CD14-positive monocyte (primary cell): ENCODE measurements at regions not wholly inside any gene's neighbourhood (a gene's known extent, or its start where the extent isn't known, plus 50 kb on each side); places are given as distances from the start of the nearest gene placed in this dataset.

Experiments
- DNase-seq, 3 donors: peaks; one replicate each; pipeline ENCODE4 v3.0.0-alpha.2; 2011 to 2022
- H2AFZ ChIP-seq: 2 replicates; pipeline ENCODE4 v1.6.0; 2012; ENCODE audit warnings: mild to moderate bottlenecking, low read depth, low read length, inconsistent platforms; ENCODE audit not compliant: insufficient read depth, poor library complexity, severe bottlenecking
- H3K27ac ChIP-seq, 2 donors: 1 replicate in 1 of 2; 2 replicates in 1 of 2; pipeline ENCODE4 v1.5.1; 2012 to 2013; ENCODE audit warnings: low read length in 2 of 2, control low read depth in 1 of 2, inconsistent platforms in 1 of 2, low read depth in 1 of 2, mild to moderate bottlenecking in 1 of 2
- H3K27me3 ChIP-seq, 2 donors: one replicate each; pipeline versions ENCODE4 v1.6.0 to v1.6.1; 2011 to 2013; ENCODE audit warnings: low read length in 2 of 2; ENCODE audit not compliant: control insufficient read depth in 2 of 2, insufficient read depth in 2 of 2
- H3K36me3 ChIP-seq, 2 donors: replicated peaks in 1 of 2; 1 replicate in 1 of 2; 2 replicates in 1 of 2; pipeline versions ENCODE4 v1.5.1 to v1.6.1; 2012 to 2013; ENCODE audit warnings: low read length in 2 of 2, control low read depth in 1 of 2, inconsistent platforms in 1 of 2, mild to moderate bottlenecking in 1 of 2; ENCODE audit not compliant: insufficient read depth in 2 of 2, control insufficient read depth in 1 of 2
- H3K4me1 ChIP-seq, 2 donors: 1 replicate in 1 of 2; 2 replicates in 1 of 2; pipeline versions ENCODE4 v1.5.1 to v1.6.1; 2012 to 2013; ENCODE audit warnings: low read length in 2 of 2, control low read depth in 1 of 2, inconsistent platforms in 1 of 2, mild to moderate bottlenecking in 1 of 2, moderate library complexity in 1 of 2; ENCODE audit not compliant: insufficient read depth in 2 of 2, control insufficient read depth in 1 of 2
- H3K4me2 ChIP-seq: replicated peaks from 2 replicates; pipeline ENCODE3; 2012; ENCODE audit warnings: low read length, moderate library complexity, mild to moderate bottlenecking; ENCODE audit not compliant: poor library complexity, severe bottlenecking; ENCODE audit errors: extremely low read depth
- H3K4me3 ChIP-seq, 3 experiments: fragments of 200-600 bp in 1 of 3; sonication (generic) in 1 of 3; replicated peaks in 1 of 3; 1 replicate in 2 of 3; 2 replicates in 1 of 3; pipeline ENCODE4 v1.5.1; 2011 to 2013; ENCODE audit warnings: low read length in 3 of 3, mild to moderate bottlenecking in 3 of 3, control low read depth in 2 of 3, low read depth in 2 of 3, inconsistent platforms in 1 of 3, moderate library complexity in 1 of 3
- H3K79me2 ChIP-seq: 2 replicates; pipeline ENCODE4 v1.6.0; 2012; ENCODE audit warnings: mild to moderate bottlenecking, control low read depth, inconsistent platforms, low read length, moderate library complexity; ENCODE audit not compliant: insufficient read depth
- H3K9ac ChIP-seq: 2 replicates; pipeline ENCODE4 v1.6.0; 2017; ENCODE audit warnings: low read length, mild to moderate bottlenecking; ENCODE audit not compliant: insufficient read depth, poor library complexity, severe bottlenecking
- H3K9me3 ChIP-seq, 2 donors: replicated peaks in 1 of 2; 1 replicate in 1 of 2; 2 replicates in 1 of 2; pipeline versions ENCODE4 v1.5.1 to v1.6.1; 2012 to 2013; ENCODE audit warnings: low read length in 2 of 2, control low read depth in 1 of 2; ENCODE audit not compliant: control insufficient read depth in 1 of 2, insufficient read depth in 1 of 2
- H4K20me1 ChIP-seq: 2 replicates; pipeline ENCODE4 v1.6.0; 2012; ENCODE audit warnings: mild to moderate bottlenecking, low read length, control low read depth, moderate library complexity; ENCODE audit not compliant: insufficient read depth
- H3K27ac Mint-ChIP-seq, 7 donors: one replicate each; pipeline ENCODE4 v1.8.0; 2020; ENCODE audit warnings: mild to moderate bottlenecking in 7 of 7, mixed read lengths in 7 of 7, moderate library complexity in 6 of 7, inconsistent platforms in 2 of 7
- H3K27me3 Mint-ChIP-seq, 3 donors: one replicate each; pipeline ENCODE4 v1.8.0; 2021 to 2022; ENCODE audit warnings: low read depth in 3 of 3, mild to moderate bottlenecking in 3 of 3, mixed read lengths in 3 of 3, moderate library complexity in 3 of 3, inconsistent platforms in 1 of 3
- H3K36me3 Mint-ChIP-seq, 2 donors: one replicate each; pipeline ENCODE4 v1.8.0; 2020; ENCODE audit warnings: mixed read lengths in 2 of 2, inconsistent platforms in 1 of 2, mild to moderate bottlenecking in 1 of 2
- H3K4me1 Mint-ChIP-seq: one replicate; pipeline ENCODE4 v1.8.0; 2020; ENCODE audit warnings: mild to moderate bottlenecking, mixed read lengths
- H3K4me3 Mint-ChIP-seq, 2 donors: one replicate each; pipeline ENCODE4 v1.8.0; 2020; ENCODE audit warnings: mild to moderate bottlenecking in 2 of 2, mixed read lengths in 2 of 2, moderate library complexity in 1 of 2
- H3K9me3 Mint-ChIP-seq, 7 donors: one replicate each; pipeline ENCODE4 v1.8.0; 2020 to 2022; ENCODE audit warnings: mixed read lengths in 7 of 7, mild to moderate bottlenecking in 6 of 7, moderate library complexity in 6 of 7, inconsistent platforms in 2 of 7
- WGBS: methylation state at CpG from one replicate; pipeline ENCODE4 v1.1.5; 2013; ENCODE audit warnings: missing lambda C conversion rate; ENCODE audit not compliant: insufficient coverage; 5-methylcytosine and 5-hydroxymethylcytosine counted together
- intact Hi-C, 2 donors: fragments of 100-400 bp; cut with micrococcal nuclease; formaldehyde crosslinking; loops; one replicate each; pipeline versions ENCODE4 v1.15.0 to v1.15.1; 2023
- TF ChIP-seq, protein P1 (sequence below): fragments of 200-600 bp; IDR thresholded peaks from one replicate; pipeline ENCODE4 v1.8.0; 2022; ENCODE audit warnings: antibody characterized with exemption, mild to moderate bottlenecking

DNA sequence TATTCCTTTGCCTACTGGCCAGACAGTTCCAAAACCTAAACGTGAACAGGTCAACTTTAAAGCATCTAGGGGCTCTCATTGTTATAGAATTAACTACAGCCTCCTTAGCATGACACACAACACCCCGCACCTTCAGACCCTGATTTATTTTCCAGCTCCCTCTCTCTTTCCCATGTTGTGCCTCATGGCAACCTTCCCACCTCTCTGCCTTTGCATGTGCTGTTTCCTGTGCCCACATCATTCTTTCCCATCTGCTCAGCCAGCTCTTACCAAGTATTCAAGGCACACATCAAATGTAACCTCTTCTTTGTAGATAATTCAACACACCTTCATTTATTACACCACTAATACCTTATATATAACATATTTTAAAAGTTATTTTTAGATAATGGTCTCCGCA lies 291.0 kb downstream of the COL12A1 start:
- Histone ChIP-seq H3K4me1 (no peaks in the 10 kb centered on the region), H3K4me2 (no peak overlapping the region), H3K4me3 (no peak overlapping the region), H3K27ac (no peak overlapping the region), H4K20me1 (no peaks in the 10 kb centered on the region), H3K27me3 (no peaks in the 10 kb centered on the region), H3K79me2 (no peaks in the 10 kb centered on the region), H3K36me3 (no peaks in the 10 kb centered on the region), H2AFZ (no peak overlapping the region), H3K9ac (no peak overlapping the region), H3K9me3 (no peaks in the 10 kb centered on the region)
- no peaks in the 10 kb centered on the region for H3K4me1 Mint-ChIP-seq
- peaks cover 0 to 3% (median 0%) of the 10 kb centered on the region in 3 donors for H3K27me3 Mint-ChIP-seq
- TF ChIP-seq, protein P1, sequence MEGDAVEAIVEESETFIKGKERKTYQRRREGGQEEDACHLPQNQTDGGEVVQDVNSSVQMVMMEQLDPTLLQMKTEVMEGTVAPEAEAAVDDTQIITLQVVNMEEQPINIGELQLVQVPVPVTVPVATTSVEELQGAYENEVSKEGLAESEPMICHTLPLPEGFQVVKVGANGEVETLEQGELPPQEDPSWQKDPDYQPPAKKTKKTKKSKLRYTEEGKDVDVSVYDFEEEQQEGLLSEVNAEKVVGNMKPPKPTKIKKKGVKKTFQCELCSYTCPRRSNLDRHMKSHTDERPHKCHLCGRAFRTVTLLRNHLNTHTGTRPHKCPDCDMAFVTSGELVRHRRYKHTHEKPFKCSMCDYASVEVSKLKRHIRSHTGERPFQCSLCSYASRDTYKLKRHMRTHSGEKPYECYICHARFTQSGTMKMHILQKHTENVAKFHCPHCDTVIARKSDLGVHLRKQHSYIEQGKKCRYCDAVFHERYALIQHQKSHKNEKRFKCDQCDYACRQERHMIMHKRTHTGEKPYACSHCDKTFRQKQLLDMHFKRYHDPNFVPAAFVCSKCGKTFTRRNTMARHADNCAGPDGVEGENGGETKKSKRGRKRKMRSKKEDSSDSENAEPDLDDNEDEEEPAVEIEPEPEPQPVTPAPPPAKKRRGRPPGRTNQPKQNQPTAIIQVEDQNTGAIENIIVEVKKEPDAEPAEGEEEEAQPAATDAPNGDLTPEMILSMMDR = no peak
- intact Hi-C loops = no loop called here
- H3K9me3 Mint-ChIP-seq = no peaks in the 10 kb centered on the region
- no peaks in the 10 kb centered on the region for H3K36me3 Mint-ChIP-seq
- H3K4me3 Mint-ChIP-seq = no peak overlapping the region
- no peak for DNase-seq
- WGBS = 91% methylated on average over 2 of the region's 3 CpGs
- no peak overlapping the region for H3K27ac Mint-ChIP-seq

DNA sequence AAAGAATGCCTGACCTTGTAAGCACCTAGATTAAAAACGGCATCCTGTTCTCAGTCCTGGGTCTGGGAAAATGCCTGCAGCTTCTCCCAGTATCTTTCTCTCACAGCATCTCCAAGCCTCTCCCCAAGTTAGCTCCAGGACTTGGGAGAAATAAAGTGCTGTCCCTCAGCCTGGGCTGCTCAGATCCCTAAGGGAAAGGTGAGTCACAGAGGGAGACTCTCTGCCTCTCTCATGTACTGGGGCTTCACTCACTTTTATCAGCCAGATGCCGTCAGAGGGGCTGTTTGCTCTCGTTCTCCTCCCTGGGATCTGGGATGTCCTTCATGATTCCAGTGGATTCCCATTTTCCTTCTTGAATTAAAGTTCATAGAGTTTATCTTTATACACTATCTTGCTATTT lies 293.6 kb downstream of the COL12A1 start:
- TF ChIP-seq, protein P1 = no peak
- intact Hi-C loops = no loop called here
- peaks cover 0 to 1% (median 0%) of the 10 kb centered on the region in 7 donors for H3K9me3 Mint-ChIP-seq
- Histone ChIP-seq H2AFZ (no peak overlapping the region), H3K4me3 (no peak overlapping the region), H3K79me2 (no peaks in the 10 kb centered on the region), H3K9ac (no peak overlapping the region), H3K27me3 (no peaks in the 10 kb centered on the region), H3K4me2 (no peak overlapping the region), H4K20me1 (no peaks in the 10 kb centered on the region), H3K9me3 (no peaks in the 10 kb centered on the region), H3K36me3 (no peaks in the 10 kb centered on the region), H3K4me1 (no peaks in the 10 kb centered on the region), H3K27ac (no peak overlapping the region)
- H3K4me1 Mint-ChIP-seq = no peaks in the 10 kb centered on the region
- 88% methylated on average over 1 of the region's 3 CpGs for WGBS
- H3K27me3 Mint-ChIP-seq = peaks cover 0 to 3% (median 0%) of the 10 kb centered on the region in 3 donors
- no peak overlapping the region for H3K27ac Mint-ChIP-seq
- H3K36me3 Mint-ChIP-seq = no peaks in the 10 kb centered on the region
- H3K4me3 Mint-ChIP-seq = no peak overlapping the region
- no peak for DNase-seq
